GM18502 (cell line): ENCODE measurements at regions not wholly inside any gene's neighbourhood (a gene's known extent, or its start where the extent isn't known, plus 50 kb on each side); places are given as distances from the start of the nearest gene placed in this dataset.
"Not testable (repeated sequence)": the region's sequence is repeated elsewhere in the genome, so short reads cannot be mapped to it uniquely, and the experiment has no call there.

Experiments
- ATAC-seq: cut with Tn5 transposase; IDR thresholded peaks from one replicate; pipeline ENCODE4 v1.9.1; 2021; ENCODE audit warnings: mild to moderate bottlenecking; ENCODE audit not compliant: unreplicated experiment, poor library complexity

GRCh38 chr15:95035106-95035505, 803.7 kb downstream of the MCTP2 start:
- no peak for ATAC-seq

GRCh38 chr15:95041297-95041696, 809.9 kb downstream of the MCTP2 start:
- ATAC-seq, result no peak

DNA sequence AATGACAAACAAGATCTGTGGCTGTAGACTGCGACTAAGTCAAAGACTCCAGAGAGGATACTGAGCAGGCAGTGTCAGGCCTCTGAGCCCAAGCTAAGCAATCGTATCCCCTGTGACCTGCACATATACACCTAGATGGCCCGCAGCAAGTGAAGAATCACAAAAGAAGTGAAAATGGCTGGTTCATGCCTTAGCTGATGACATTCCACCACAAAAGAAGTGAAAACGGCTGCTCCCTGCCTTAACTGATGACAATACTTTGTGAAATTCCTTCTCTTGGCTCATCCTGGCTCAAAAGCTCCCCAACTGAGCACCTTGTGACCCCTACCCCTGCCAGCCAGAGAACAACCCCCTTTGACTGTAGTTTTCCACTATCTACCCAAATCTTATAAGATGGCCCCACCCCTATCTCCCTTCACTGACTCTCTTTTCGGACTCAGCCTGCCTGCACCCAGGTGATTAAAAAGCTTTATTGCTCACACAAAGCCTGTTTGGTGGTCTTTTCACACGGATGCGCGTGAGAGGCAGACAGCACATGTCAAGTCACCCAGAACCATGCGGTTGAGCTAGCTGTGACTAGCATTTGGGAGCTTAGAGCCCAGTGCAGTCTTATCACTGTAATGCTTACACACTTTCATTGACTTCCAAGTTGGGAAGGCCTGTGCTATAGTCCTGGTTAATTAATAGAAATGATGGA, 812.0 kb downstream of the MCTP2 start:
- not testable (repeated sequence) for ATAC-seq

GRCh38 chr15:95043933-95044313, 812.6 kb downstream of the MCTP2 start:
- ATAC-seq, result no peak

DNA sequence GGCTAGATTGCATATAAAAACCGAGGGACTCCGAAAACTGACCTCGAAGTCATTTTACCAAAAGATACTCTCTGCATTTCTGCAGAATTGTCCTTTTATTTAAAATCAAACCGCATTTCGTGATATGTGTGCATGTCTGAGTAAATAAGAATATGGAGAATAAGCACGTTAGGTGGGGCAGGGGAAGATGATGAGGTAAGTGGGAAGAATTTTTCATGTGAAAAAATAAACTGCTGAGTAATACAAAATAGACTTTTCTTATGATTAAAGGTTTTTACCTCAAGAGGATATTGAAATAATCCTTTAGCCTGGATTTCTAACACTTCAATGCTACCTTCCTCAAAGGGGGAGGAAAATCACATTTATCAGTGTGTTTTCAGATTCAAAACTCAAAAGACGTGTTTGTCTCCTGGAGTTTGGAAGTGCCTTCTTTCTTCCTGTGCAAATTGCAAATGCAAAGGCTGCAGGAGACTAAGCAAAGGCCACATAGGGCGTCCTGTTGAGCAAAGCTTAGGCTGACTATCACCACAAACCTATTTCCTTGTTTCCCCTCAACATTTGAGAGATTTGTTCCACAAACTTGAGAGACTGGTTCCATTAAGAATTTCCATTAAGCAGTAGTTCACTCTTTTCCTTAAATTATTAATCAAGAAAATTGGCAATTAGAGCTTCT, 813.5 kb downstream of the MCTP2 start:
- no peak for ATAC-seq

DNA sequence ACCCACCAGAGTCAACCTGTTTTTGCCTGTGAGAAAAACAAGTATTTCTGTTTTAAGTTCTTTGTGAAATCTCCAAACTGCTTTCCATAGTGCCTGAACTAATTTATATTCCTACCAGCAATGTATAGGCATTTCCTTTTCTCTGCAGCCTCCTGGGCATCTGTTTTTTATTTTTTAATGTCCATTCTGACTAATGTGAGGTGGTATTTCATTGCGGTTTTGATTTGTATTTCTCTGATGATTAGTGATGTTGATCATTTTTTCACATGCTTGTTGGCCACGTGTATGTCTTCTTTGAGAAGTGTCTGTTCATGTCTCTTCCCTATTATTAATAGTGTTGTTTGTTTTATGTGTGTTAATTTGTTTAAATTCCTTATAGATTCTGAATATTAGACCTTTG, 820.5 kb downstream of the MCTP2 start:
- ATAC-seq, result no peak

DNA sequence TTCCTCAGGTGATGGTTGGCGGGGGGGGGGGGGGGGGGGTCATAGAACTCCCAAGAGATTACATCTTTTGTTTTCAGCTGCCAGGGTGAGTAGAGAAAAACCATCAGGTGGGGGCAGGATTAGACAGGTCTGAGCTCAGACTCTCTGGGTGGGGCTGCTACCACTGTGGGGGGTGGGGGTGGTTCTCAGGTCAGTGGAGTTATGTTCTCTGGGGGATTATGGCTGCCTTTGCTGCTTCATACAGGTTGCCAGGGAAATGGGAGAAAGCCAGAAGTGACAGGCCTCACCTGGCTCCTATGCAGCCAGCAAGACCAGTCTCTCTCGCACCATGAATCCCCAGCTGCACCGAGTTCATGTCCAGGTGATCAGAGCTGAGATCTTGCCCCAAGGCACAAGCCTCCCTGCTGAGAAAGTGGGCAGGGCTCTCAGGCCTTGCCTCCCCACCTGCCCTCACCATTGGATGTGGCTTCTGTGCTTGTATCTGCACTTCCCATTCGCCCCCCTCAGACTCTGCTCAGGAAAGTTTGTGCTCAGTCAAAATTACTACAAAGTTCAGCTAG, 828.1 kb downstream of the MCTP2 start:
- no peak for ATAC-seq

DNA sequence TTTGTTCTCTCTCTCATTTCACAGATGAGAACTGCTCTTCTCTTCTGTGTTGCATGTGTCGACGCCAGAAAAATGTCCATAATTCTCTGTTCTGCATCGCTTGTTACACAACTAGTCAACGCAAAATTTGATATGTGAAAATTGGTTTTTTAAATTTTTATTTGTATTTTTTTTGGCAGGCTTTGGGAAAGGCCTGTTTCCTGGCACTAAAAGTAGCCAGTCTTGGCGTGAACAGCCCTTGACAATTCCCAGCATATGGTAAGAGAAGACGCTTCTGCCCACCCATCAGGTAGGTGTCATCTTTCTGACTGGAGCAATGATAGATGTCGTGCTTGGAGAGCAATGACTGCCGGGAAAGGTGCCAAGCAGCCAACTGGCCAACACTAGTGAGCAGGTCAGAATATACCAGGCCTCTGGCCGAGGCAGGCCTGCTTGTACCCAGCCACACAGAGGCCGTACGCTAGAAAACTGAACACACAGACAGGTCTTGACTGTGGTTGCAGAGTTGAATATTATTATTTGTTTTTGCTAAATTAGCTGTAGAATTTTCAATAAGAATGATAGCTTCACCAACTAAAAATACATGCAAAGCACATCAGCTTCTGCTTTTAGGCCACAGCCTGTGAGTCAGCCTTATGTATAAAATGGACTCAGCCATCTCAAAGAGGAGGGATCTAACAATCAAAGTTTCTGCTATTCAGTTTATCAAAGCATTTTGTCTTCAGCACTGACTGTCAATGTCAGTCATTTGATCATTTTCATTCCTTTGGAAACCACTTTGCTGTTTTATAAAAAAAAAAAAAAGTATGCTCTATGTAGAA, 837.5 kb downstream of the MCTP2 start:
- no peak for ATAC-seq

GRCh38 chr15:95075792-95076677, 844.7 kb downstream of the MCTP2 start:
- no peak for ATAC-seq

- no peak for ATAC-seq
Measured at GRCh38 chr15:95076678-95076990, 845.3 kb downstream of the MCTP2 start.

DNA sequence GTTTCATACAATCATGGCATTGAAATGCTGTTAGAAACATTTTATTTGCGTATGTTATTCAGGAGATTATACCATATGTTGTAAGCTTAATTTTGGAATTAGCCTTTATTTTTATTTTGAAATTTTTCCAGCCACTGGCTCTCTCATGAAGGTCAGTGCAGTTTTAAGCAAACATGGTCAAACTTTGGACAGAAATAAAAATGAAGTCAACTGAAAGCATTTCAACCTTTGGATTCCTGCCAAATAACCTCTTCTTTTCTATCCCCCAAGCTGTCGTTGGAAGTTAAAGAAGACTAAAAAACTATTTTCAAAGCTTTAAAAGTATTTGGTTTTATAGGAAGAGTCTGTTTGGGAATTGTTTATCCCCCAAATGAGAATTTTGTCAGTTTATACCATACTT, 846.6 kb downstream of the MCTP2 start:
- ATAC-seq, result no peak

DNA sequence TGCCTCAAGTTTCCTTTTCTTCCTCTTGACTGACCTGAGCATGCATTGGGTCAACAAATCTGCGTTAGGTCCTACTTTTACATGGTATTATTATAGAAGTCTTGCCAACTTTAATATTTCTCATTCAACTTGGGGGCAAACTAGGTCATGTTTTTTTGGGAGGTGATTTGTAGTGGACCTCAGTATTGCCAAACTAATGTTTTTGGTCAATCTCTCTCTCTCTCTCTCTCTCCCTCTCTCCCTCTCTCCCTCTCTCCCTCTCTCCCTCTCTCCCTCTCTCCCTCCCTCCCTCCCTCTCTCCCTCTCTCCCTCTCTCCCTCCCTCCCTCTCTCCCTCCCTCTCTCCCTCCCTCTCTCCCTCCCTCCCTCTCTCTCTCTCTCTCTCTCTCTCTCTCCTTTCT, 848.9 kb downstream of the MCTP2 start:
- not testable (repeated sequence) for ATAC-seq

GRCh38 chr15:95085056-95085455, 853.7 kb downstream of the MCTP2 start:
- ATAC-seq, result no peak

- no peak for ATAC-seq
Measured at GRCh38 chr15:95086531-95087252, 855.3 kb downstream of the MCTP2 start.

DNA sequence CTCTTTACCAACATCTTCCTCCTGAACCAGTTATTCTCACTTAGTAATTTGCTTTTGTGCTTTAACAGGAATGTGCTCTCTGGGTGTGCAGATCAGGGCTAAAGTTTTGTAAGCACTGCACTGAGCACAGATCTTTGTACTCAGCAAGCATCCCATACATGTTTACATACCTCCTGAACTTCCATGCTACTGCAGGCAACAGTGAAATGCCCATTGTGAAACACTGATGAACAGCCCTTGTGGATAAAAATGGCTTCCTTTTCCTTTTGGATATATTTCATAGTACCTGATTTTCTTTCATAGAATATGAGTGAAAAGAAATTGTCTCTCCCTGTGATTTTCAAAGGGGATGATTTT, 855.9 kb downstream of the MCTP2 start:
- no peak for ATAC-seq

GRCh38 chr15:95091444-95091843, 860.1 kb downstream of the MCTP2 start:
- no peak for ATAC-seq

GRCh38 chr15:95095250-95095649, 863.9 kb downstream of the MCTP2 start:
- ATAC-seq, result no peak

DNA sequence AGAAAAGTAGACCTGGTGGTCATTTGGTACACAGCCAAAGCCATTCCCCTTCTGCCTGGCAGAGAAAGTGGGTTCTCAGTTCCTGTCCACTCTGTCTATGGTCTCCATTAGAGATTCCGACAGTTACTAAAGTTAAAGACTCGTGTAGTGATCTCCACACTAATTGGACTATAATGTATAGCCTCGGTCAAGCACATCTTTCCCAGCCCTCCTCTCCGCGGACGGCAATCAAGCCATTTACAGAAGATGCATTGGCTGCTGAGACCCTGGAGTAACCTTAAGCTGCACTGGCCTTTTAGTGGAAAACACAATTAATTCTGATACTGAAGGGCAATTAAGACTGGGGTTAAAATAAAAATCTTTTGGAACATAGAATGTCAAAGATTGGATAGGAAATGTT, 865.3 kb downstream of the MCTP2 start:
- ATAC-seq, result no peak

DNA sequence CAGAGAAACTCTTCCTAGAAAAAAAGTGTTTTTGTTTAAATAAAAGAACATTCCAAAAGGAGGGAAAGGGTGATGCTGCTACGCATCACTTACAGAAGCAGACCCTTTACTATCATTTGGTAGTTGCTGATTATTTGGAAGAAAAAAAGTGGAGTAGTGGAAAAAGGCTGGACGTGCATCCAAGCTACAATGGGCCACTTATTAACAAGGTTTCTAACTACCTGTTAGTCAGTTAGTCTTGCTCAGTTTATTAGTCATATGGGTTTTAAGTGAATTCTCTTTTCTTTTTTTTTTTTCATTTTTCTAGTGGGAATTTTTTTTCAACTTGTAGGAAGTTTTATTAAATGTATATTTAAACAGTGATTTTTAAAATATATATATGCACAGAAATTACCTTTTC, 866.0 kb downstream of the MCTP2 start:
- no peak for ATAC-seq

DNA sequence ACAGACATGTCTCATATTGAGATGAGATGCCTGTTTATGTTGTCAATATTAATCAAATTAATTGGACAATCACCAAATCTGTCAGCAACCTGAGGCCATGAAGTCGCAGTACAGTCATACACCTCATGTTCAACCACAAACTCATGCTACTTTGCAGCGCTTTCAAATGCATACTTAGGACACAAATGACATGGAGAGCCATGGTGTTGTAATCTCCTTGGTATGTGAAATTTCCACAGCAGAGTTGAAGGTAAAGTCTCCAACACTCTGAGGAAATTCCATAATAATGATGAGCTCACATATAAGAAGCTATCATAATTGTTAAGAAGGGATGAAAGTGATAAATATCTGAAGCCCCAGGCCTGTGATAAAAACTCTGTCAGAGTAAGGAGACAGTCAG, 873.9 kb downstream of the MCTP2 start:
- no peak for ATAC-seq
